ENCODE measurements at regions not wholly inside any gene's neighbourhood (a gene's known extent, or its start where the extent isn't known, plus 50 kb on each side); places are given as distances from the start of the nearest gene placed in this dataset.

GRCh38 chr3:59675495-59675894 is 625.7 kb upstream of the CFAP20DC start:
- TF ChIP-seq CTCF (IDR thresholded peaks at IDR 0.05): no peak
- H3K4me1 ChIP-seq: no peaks in the 10 kb centered on the region
- ATAC-seq: no peak

GRCh38 chr3:59663076-59663850 is 613.4 kb upstream of the CFAP20DC start:
- DNase-seq (no peak), ATAC-seq (no peak)
- TF ChIP-seq CTCF (IDR thresholded peaks at IDR 0.05): no peak
- Histone ChIP-seq H3K4me1 (peaks cover 10 to 16% of the 10 kb centered on the region in 2 donors), H3K27me3 (no peaks in the 10 kb centered on the region), H3K4me3 (no peak overlapping the region), H3K36me3 (no peaks in the 10 kb centered on the region), H3K27ac (peak overlapping the region in 1 of 2 donors; percentile 62), H3K9me3 (no peaks in the 10 kb centered on the region)
- intact Hi-C loops (cut with DNase I): no loop called here

More at GRCh38 chr3:59675495-59675894, 625.7 kb upstream of the CFAP20DC start:
- no peak overlapping the region for H3K27ac ChIP-seq
- no peak overlapping the region for H3K4me3 ChIP-seq
- H3K36me3 ChIP-seq: no peaks in the 10 kb centered on the region
- H3K9me3 ChIP-seq: no peaks in the 10 kb centered on the region
- no peak for DNase-seq
- intact Hi-C loops (cut with DNase I): no loop called here
- no peaks in the 10 kb centered on the region for H3K27me3 ChIP-seq

- ATAC-seq (peak; percentile 19), DNase-seq (no peak)
- H3K9me3 ChIP-seq: no peaks in the 10 kb centered on the region
- TF ChIP-seq CTCF (IDR thresholded peaks at IDR 0.05): no peak
- intact Hi-C loops (cut with DNase I): no loop called here
- H3K27ac ChIP-seq: peak overlapping the region; percentile 53 to 61
- H3K4me3 ChIP-seq: no peak overlapping the region
- no peaks in the 10 kb centered on the region for H3K36me3 ChIP-seq
- no peaks in the 10 kb centered on the region for H3K27me3 ChIP-seq
- H3K4me1 ChIP-seq: peaks cover 10 to 16% of the 10 kb centered on the region in 2 donors
Measured at GRCh38 chr3:59660852-59661625, 611.2 kb upstream of the CFAP20DC start.

- H3K36me3 ChIP-seq: no peaks in the 10 kb centered on the region
- DNase-seq (peak in 1 of 4 donors; percentile 38), ATAC-seq (peak; percentile 80)
- TF ChIP-seq CTCF (IDR thresholded peaks at IDR 0.05): no peak
- peak overlapping the region; percentile 53 to 61 for H3K27ac ChIP-seq
- peaks cover 10 to 16% of the 10 kb centered on the region in 2 donors for H3K4me1 ChIP-seq
- no peak overlapping the region for H3K4me3 ChIP-seq
- H3K27me3 ChIP-seq: no peaks in the 10 kb centered on the region
- intact Hi-C loops (cut with DNase I): no loop called here
- no peaks in the 10 kb centered on the region for H3K9me3 ChIP-seq
Measured at GRCh38 chr3:59660376-59660775, 610.6 kb upstream of the CFAP20DC start.

GRCh38 chr3:59659755-59660154 is 609.9 kb upstream of the CFAP20DC start:
- peak in 1 of 4 donors; percentile 42 for DNase-seq
- TF ChIP-seq CTCF (IDR thresholded peaks at IDR 0.05): no peak
- H3K9me3 ChIP-seq: no peaks in the 10 kb centered on the region
- peak; percentile 56 for ATAC-seq
- H3K27ac ChIP-seq: peak overlapping the region; percentile 53 to 61
- H3K27me3 ChIP-seq: no peaks in the 10 kb centered on the region
- no peak overlapping the region for H3K4me3 ChIP-seq
- H3K36me3 ChIP-seq: no peaks in the 10 kb centered on the region
- H3K4me1 ChIP-seq: peaks cover 9 to 18% of the 10 kb centered on the region in 2 donors
- intact Hi-C loops (cut with DNase I): no loop called here
